ENCODE measurements at regions not wholly inside any gene's neighbourhood (a gene's known extent, or its start where the extent isn't known, plus 50 kb on each side); places are given as distances from the start of the nearest gene placed in this dataset.
"Not testable (repeated sequence)": the region's sequence is repeated elsewhere in the genome, so short reads cannot be mapped to it uniquely, and the experiment has no call there.

DNA sequence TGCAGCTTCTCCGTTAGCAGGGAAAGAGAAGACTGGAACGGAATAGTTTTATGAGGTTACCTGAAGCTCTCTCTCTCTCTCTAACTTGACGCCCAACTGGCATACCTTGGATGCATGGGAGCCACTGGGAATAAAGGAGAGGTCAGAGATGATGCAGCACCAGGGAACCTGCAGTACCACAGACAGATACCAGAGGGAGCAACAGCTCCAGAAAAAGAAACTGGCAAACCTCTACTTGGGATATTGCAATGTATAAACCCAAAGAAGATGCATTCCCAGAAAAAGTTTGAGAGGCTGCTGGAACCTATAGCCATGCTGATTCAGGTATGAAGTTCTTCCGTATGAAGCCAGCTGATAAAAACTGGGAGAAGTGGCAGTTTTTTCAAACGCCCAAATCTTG is 2976.1 kb upstream of the TEKT4 start:
- TF ChIP-seq, protein P1, sequence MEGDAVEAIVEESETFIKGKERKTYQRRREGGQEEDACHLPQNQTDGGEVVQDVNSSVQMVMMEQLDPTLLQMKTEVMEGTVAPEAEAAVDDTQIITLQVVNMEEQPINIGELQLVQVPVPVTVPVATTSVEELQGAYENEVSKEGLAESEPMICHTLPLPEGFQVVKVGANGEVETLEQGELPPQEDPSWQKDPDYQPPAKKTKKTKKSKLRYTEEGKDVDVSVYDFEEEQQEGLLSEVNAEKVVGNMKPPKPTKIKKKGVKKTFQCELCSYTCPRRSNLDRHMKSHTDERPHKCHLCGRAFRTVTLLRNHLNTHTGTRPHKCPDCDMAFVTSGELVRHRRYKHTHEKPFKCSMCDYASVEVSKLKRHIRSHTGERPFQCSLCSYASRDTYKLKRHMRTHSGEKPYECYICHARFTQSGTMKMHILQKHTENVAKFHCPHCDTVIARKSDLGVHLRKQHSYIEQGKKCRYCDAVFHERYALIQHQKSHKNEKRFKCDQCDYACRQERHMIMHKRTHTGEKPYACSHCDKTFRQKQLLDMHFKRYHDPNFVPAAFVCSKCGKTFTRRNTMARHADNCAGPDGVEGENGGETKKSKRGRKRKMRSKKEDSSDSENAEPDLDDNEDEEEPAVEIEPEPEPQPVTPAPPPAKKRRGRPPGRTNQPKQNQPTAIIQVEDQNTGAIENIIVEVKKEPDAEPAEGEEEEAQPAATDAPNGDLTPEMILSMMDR (conservative IDR thresholded peaks at IDR 0.05; ENCODE audit: low read depth, low read length): peak; percentile 36
- CTCF ChIA-PET; H3K27ac ChIP-seq (ENCODE audit: low read depth, low read length, poor library complexity, severe bottlenecking); H3K4me3 ChIP-seq (ENCODE audit: low read depth, low read length, poor library complexity, severe bottlenecking); H3K4me1 ChIP-seq (ENCODE audit: insufficient read depth, low read length, poor library complexity, severe bottlenecking); H3K9me3 ChIP-seq (ENCODE audit: low read depth, low read length, poor library complexity, severe bottlenecking); DNase-seq (ENCODE audit: low spot score); H3K27me3 ChIP-seq (replicated peaks; ENCODE audit: insufficient read depth, low read depth, low read length, poor library complexity); intact Hi-C loops (cut with micrococcal nuclease; ENCODE audit: unreplicated experiment); POLR2A ChIA-PET (ENCODE audit: low non-redundant PET); BruUV-seq (replicated peaks); H3K36me3 ChIP-seq (ENCODE audit: insufficient read depth, low read length, poor library complexity, severe bottlenecking): not testable (repeated sequence)

DNA sequence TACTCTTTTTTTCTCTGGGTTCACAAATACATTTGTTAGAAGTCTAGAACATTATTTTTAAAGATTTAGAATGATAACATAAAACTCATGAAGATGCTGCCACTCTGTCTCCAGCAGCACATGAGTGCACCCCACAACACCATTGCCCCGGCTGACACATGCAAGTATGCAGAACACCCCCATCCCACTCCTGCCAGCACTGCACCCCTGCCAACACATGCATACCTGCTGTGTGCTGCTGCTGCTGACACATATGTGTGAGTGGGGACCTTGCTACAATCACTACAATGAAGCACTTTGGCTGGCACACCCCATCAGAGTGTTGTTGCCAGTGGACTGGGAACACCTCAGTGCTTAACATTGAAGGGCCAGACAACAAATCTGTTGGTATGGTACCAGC is 2953.6 kb upstream of the TEKT4 start:
- DNase-seq (ENCODE audit: low spot score); H3K36me3 ChIP-seq (ENCODE audit: insufficient read depth, low read length, poor library complexity, severe bottlenecking); CTCF ChIA-PET; H3K9me3 ChIP-seq (ENCODE audit: low read depth, low read length, poor library complexity, severe bottlenecking); H3K4me3 ChIP-seq (ENCODE audit: low read depth, low read length, poor library complexity, severe bottlenecking); H3K27ac ChIP-seq (ENCODE audit: low read depth, low read length, poor library complexity, severe bottlenecking); POLR2A ChIA-PET (ENCODE audit: low non-redundant PET); BruUV-seq (replicated peaks); intact Hi-C loops (cut with micrococcal nuclease; ENCODE audit: unreplicated experiment); H3K4me1 ChIP-seq (ENCODE audit: insufficient read depth, low read length, poor library complexity, severe bottlenecking); H3K27me3 ChIP-seq (replicated peaks; ENCODE audit: insufficient read depth, low read depth, low read length, poor library complexity): not testable (repeated sequence)
